ENCODE measurements at regions not wholly inside any gene's neighbourhood (a gene's known extent, or its start where the extent isn't known, plus 50 kb on each side); places are given as distances from the start of the nearest gene placed in this dataset.

DNA sequence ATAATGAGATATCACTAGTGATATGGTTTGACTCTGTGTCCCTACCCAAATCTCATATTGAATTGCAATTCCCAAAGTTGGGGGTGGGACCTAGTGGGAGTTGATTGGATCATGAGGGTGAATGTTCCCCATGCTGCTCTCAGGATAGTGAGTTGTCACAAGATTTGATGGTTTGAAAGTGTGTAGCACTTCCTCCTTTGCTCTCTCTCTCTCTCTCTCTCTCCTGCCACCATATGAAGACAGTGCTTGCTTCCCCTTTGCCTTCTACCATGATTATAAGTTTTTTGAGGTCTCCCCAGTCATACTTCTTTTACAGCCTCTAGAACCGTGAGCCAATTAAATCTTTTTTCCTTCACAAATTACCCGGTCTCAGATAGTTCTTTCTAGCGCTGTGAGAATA, 1002.0 kb upstream of the ADGRB3 start:
- H3K4me1 ChIP-seq (replicated peaks; ENCODE audit: insufficient read depth) = no peaks in the 10 kb centered on the region
- POLR2A ChIA-PET (ENCODE audit: unreplicated experiment) = no interaction called here

GRCh38 chr6:67630146-67630545, 1004.9 kb upstream of the ADGRB3 start:
- H3K4me2 ChIP-seq = no peak overlapping the region

More for the DNA sequence above, 1002.0 kb upstream of the ADGRB3 start:
- H3K4me3 ChIP-seq = no peak overlapping the region
- no peaks in the 10 kb centered on the region for H3K27me3 ChIP-seq (ENCODE audit: insufficient read depth, low read depth)
- no peak overlapping the region for H2AFZ ChIP-seq
- H3K9me2 ChIP-seq (ENCODE audit: insufficient read depth) = 0 out of 2 replicates have a peak, but pooled peaks cover 4% of the 10 kb centered on the region
- CTCF ChIA-PET = no interaction called here
- H4K20me1 ChIP-seq (ENCODE audit: insufficient read depth) = no peaks in the 10 kb centered on the region
- TF ChIP-seq CTCF (conservative IDR thresholded peaks at IDR 0.05) = no peak
- TF ChIP-seq EZH2 (IDR thresholded peaks at IDR 0.05; ENCODE audit: low read depth) = no peak
- H3F3A ChIP-seq (ENCODE audit: insufficient read depth, low read depth) = no peaks in the 10 kb centered on the region
- no peaks in the 10 kb centered on the region; the same call in 1 of the 2 replicates for H3K9me3 ChIP-seq (ENCODE audit: insufficient read depth, low read depth)
- no peaks in the 10 kb centered on the region for H3K79me2 ChIP-seq (ENCODE audit: low read depth)
- BruUV-seq (replicated peaks) = no TSS peak
- H3K27ac ChIP-seq = no peak overlapping the region
- H3K36me3 ChIP-seq (ENCODE audit: low read depth) = no peaks in the 10 kb centered on the region
- intact Hi-C loops (cut with micrococcal nuclease; ENCODE audit: unreplicated experiment) = no loop called here
- no peak overlapping the region for H3K4me2 ChIP-seq
- no peak for DNase-seq

DNA sequence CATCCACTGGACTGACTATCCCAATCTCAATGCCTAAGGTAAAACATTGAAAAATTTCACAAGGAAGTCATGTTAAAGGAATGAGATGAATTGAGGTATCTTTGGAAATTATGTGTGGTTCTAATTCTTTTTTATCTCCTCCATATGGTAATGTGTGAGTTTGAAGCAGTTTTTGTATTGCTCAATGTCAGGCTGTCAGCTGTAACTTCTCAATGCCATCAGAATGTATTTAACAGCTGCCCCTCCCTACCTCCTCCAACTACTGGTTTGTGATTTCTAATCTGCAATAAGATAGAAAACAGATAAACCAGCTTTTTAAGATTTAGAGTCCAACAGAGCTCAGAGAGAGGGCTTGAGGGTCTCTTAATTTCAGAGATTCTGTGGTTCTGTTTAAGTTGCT, 1005.8 kb upstream of the ADGRB3 start:
- CTCF ChIA-PET = no interaction called here
- POLR2A ChIA-PET (ENCODE audit: unreplicated experiment) = no interaction called here
- no peaks in the 10 kb centered on the region for H3K27me3 ChIP-seq (ENCODE audit: insufficient read depth, low read depth)
- H3K4me1 ChIP-seq (replicated peaks; ENCODE audit: insufficient read depth) = no peaks in the 10 kb centered on the region
- H4K20me1 ChIP-seq (ENCODE audit: insufficient read depth) = no peaks in the 10 kb centered on the region
- DNase-seq = no peak
- no peaks in the 10 kb centered on the region for H3K79me2 ChIP-seq (ENCODE audit: low read depth)
- no TSS peak for BruUV-seq (replicated peaks)
- no peak overlapping the region for H3K4me2 ChIP-seq
- no peaks in the 10 kb centered on the region; the same call in 1 of the 2 replicates for H3K9me3 ChIP-seq (ENCODE audit: insufficient read depth, low read depth)
- no peak overlapping the region for H2AFZ ChIP-seq
- TF ChIP-seq CTCF (conservative IDR thresholded peaks at IDR 0.05) = no peak
- no peak for TF ChIP-seq EZH2 (IDR thresholded peaks at IDR 0.05; ENCODE audit: low read depth)
- H3K36me3 ChIP-seq (ENCODE audit: low read depth) = no peaks in the 10 kb centered on the region
- no peak overlapping the region for H3K27ac ChIP-seq
- intact Hi-C loops (cut with micrococcal nuclease; ENCODE audit: unreplicated experiment) = no loop called here
- no peaks in the 10 kb centered on the region for H3F3A ChIP-seq (ENCODE audit: insufficient read depth, low read depth)
- no peaks in the 10 kb centered on the region for H3K9me2 ChIP-seq (ENCODE audit: insufficient read depth)
- no peak overlapping the region for H3K4me3 ChIP-seq

More at GRCh38 chr6:67630146-67630545, 1004.9 kb upstream of the ADGRB3 start:
- no peaks in the 10 kb centered on the region for H3F3A ChIP-seq (ENCODE audit: insufficient read depth, low read depth)
- H3K79me2 ChIP-seq (ENCODE audit: low read depth) = no peaks in the 10 kb centered on the region
- H3K4me3 ChIP-seq = no peak overlapping the region
- no TSS peak for BruUV-seq (replicated peaks)
- H3K27me3 ChIP-seq (ENCODE audit: insufficient read depth, low read depth) = no peaks in the 10 kb centered on the region
- CTCF ChIA-PET = no interaction called here
- no peak for DNase-seq
- intact Hi-C loops (cut with micrococcal nuclease; ENCODE audit: unreplicated experiment) = no loop called here
- no peaks in the 10 kb centered on the region for H3K9me2 ChIP-seq (ENCODE audit: insufficient read depth)
- no peaks in the 10 kb centered on the region for H3K36me3 ChIP-seq (ENCODE audit: low read depth)
- no peak overlapping the region for H3K27ac ChIP-seq
- H3K9me3 ChIP-seq (ENCODE audit: insufficient read depth, low read depth) = no peaks in the 10 kb centered on the region; the same call in 1 of the 2 replicates
- POLR2A ChIA-PET (ENCODE audit: unreplicated experiment) = no interaction called here
- no peaks in the 10 kb centered on the region for H3K4me1 ChIP-seq (replicated peaks; ENCODE audit: insufficient read depth)
- no peak overlapping the region for H2AFZ ChIP-seq
- TF ChIP-seq CTCF (conservative IDR thresholded peaks at IDR 0.05) (no peak), EZH2 (IDR thresholded peaks at IDR 0.05; ENCODE audit: low read depth) (no peak)
- H4K20me1 ChIP-seq (ENCODE audit: insufficient read depth) = no peaks in the 10 kb centered on the region

All from PC-9 (cell line).